HEK293T (cell line): ENCODE measurements at regions not wholly inside any gene's neighbourhood (a gene's known extent, or its start where the extent isn't known, plus 50 kb on each side); places are given as distances from the start of the nearest gene placed in this dataset.

Source experiments
- BHLHE40 ChIP-seq: fragments of 450-650 bp; IDR thresholded peaks from 2 replicates; pipeline ENCODE4 v1.6.1; 2016; ENCODE audit warnings: mild to moderate bottlenecking, moderate library complexity, borderline replicate concordance
- FOXK2 ChIP-seq: fragments of 450-650 bp; IDR thresholded peaks from 2 replicates; pipeline ENCODE4 v1.6.1; 2016; ENCODE audit warnings: mild to moderate bottlenecking
- SP1 ChIP-seq: fragments of 450-650 bp; IDR thresholded peaks from 2 replicates; pipeline ENCODE4 v1.6.1; 2017
- TARDBP ChIP-seq: fragments of 450-650 bp; IDR thresholded peaks from 2 replicates; pipeline ENCODE4 v1.6.1; 2016
- ZNF384 ChIP-seq: fragments of 450-650 bp; IDR thresholded peaks from 2 replicates; pipeline ENCODE4 v1.6.1; 2016

DNA sequence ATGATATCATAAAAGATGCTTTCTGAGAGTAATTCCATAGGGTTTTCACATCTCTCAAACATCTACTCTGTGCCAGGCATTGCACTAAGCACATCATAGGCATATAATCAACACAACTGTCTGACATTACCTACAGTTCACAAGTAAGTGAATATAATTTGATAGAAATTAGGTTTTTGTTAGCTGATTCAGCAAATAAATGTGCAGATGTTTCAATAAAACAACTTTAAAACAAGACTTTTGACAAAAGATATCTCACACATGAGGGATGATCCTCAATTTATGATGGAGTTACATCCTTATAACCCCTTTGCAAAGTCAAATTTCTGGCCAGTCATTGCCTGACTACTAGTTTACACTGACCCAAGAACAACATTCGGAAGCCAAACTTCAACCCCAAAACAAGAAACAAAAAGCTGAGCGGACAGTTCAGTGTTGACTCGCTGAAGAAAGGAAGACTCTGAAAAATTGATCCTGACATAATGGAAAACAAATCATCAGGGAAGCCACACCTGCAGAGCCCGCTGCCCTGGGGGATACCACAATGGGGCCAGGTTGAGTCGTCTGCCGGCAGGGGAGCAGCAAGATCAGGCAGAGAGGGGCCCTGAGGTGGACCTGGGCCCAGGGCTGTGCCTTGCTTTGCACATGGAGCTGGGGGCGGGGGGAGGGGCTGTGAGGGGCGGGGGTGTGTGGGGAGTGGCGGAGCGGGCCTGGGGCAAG, 739.2 kb upstream of the GJE1 start:
- TF ChIP-seq SP1 (no peak), TARDBP (no peak), FOXK2 (no peak), BHLHE40 (no peak), ZNF384 (no peak)
